ENCODE measurements at regions not wholly inside any gene's neighbourhood (a gene's known extent, or its start where the extent isn't known, plus 50 kb on each side); places are given as distances from the start of the nearest gene placed in this dataset.
"Not testable (repeated sequence)": the region's sequence is repeated elsewhere in the genome, so short reads cannot be mapped to it uniquely, and the experiment has no call there.

DNA sequence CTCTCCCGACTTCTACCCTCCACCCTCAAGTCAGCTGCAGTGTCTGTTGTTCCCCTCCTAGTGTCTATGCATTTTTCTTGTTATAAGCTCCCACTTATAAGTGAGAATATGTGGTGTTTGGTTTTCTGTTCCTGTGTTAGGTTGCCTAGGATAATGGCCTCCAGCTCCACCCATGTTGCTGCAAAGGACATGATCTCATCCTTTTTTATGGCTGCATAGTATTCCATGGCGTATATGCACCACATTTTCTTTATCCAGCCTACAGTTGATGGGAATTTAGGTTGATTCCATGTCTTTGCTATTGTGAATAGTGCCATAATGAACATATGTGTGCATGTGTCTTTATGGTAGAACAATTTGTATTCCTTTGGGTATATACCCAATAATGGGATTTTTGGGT, 80.7 kb downstream of the SPTSSA start:
- not testable (repeated sequence) for H3K4me3 ChIP-seq (ENCODE audit: low read length); H3K27me3 ChIP-seq (ENCODE audit: insufficient read depth, low read length); H2AFZ ChIP-seq (ENCODE audit: low read depth, low read length); H3K9me3 ChIP-seq (ENCODE audit: low read length); H3K36me3 ChIP-seq (ENCODE audit: insufficient read depth, low read length); H3K4me1 ChIP-seq (ENCODE audit: insufficient read depth, low read length)

DNA sequence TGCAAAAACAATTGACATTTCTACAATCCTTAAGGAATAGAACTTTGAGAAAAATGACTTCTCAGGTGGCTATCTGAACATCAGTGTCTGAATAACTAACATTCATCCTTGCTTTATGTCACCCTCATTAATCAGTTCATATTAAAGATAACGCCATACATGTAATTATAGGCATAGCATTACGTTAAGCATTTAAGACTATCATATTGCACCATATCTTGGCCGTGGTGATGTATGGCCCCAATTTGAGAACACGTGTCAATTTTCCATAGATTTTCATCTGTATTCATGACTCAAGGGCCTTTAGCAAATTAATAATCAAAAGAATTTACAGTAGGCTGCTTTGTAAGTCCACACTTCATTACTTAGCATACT, 81.6 kb downstream of the SPTSSA start:
- H3K9me3 ChIP-seq (ENCODE audit: low read length), result no peaks in the 10 kb centered on the region
- no peak overlapping the region for H2AFZ ChIP-seq (ENCODE audit: low read depth, low read length)
- no peak overlapping the region for H3K4me3 ChIP-seq (ENCODE audit: low read length)
- H3K4me1 ChIP-seq (ENCODE audit: insufficient read depth, low read length), result no peaks in the 10 kb centered on the region
- no peaks in the 10 kb centered on the region for H3K36me3 ChIP-seq (ENCODE audit: insufficient read depth, low read length)
- no peaks in the 10 kb centered on the region for H3K27me3 ChIP-seq (ENCODE audit: insufficient read depth, low read length)

DNA sequence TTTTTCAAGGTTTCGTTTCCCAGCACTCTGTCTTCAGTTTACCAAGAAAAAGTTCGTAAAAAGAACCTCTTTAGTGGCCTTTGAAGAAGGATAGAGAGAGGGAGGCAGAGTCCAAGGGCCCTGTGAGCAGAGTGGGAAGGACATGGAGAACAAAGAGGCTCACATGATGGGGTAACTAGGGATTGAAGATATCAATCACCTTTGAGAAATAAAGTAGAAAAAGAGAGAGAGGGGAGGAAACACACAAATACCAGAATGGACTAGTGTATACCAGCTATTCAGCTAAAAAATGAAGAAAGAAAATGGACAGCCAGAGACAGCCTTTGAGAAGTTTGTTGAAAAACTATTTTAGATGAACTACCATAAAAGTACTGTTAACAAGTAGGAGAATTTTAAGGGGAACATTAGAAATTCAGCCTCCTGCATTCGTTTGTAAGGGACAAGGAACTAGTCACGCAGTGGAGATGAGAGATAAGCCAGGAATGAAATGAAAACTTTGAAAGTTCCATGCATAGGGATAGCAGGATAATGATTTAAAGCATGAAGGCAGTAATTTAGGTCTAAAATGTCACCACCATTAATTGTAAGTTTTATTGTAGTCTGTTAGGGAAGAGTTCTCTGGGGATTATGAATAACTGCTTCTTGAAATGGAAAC, 82.1 kb downstream of the SPTSSA start:
- Histone ChIP-seq H3K27me3 (ENCODE audit: insufficient read depth, low read length) (no peaks in the 10 kb centered on the region), H3K36me3 (ENCODE audit: insufficient read depth, low read length) (no peaks in the 10 kb centered on the region), H2AFZ (ENCODE audit: low read depth, low read length) (no peak overlapping the region), H3K9me3 (ENCODE audit: low read length) (no peaks in the 10 kb centered on the region), H3K4me1 (ENCODE audit: insufficient read depth, low read length) (no peaks in the 10 kb centered on the region), H3K4me3 (ENCODE audit: low read length) (no peak overlapping the region)

DNA sequence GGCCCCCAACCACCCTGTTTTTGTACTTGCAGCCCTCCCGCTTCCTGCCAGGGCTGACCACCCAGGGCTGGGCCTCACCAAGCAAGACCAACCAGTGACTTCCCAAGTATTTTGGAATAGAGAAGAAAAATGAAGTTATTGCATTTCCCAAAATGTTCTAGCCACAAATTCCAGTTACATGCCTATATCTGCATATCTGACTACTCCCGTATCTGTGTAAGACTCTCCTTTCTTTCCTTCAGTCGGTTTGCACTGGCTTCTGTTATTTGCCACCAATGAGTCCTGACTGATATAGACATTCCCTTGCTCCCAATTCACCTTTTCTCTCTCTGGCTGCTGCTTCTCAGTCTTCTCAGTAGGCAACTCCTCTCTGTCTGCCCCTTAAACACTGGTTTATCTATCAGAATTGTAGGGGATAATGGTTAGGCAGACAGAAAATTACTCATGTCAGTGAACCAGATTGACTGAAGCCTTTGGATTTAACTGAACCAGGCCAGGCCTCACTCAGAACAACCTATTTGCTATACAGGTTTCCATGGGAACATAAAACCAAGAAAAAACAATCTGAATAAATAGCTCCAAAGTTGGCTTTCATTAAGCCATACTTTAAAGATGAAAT, 85.3 kb downstream of the SPTSSA start:
- Histone ChIP-seq H3K27me3 (ENCODE audit: insufficient read depth, low read length) (no peaks in the 10 kb centered on the region), H3K4me3 (ENCODE audit: low read length) (no peak overlapping the region), H3K4me1 (ENCODE audit: insufficient read depth, low read length) (no peaks in the 10 kb centered on the region), H3K36me3 (ENCODE audit: insufficient read depth, low read length) (no peaks in the 10 kb centered on the region), H3K9me3 (ENCODE audit: low read length) (no peaks in the 10 kb centered on the region), H2AFZ (ENCODE audit: low read depth, low read length) (no peak overlapping the region)

- no peaks in the 10 kb centered on the region for H3K9me3 ChIP-seq (ENCODE audit: low read length)
- H3K27me3 ChIP-seq (ENCODE audit: insufficient read depth, low read length), result no peaks in the 10 kb centered on the region
- no peak overlapping the region for H2AFZ ChIP-seq (ENCODE audit: low read depth, low read length)
- no peaks in the 10 kb centered on the region for H3K36me3 ChIP-seq (ENCODE audit: insufficient read depth, low read length)
- H3K4me3 ChIP-seq (ENCODE audit: low read length), result no peak overlapping the region
- no peaks in the 10 kb centered on the region for H3K4me1 ChIP-seq (ENCODE audit: insufficient read depth, low read length)
Measured at GRCh38 chr14:34374998-34375740, 86.9 kb downstream of the SPTSSA start.

- Histone ChIP-seq H3K27me3 (ENCODE audit: insufficient read depth, low read length) (no peaks in the 10 kb centered on the region), H2AFZ (ENCODE audit: low read depth, low read length) (no peak overlapping the region), H3K4me3 (ENCODE audit: low read length) (no peak overlapping the region), H3K4me1 (ENCODE audit: insufficient read depth, low read length) (no peaks in the 10 kb centered on the region), H3K36me3 (ENCODE audit: insufficient read depth, low read length) (no peaks in the 10 kb centered on the region), H3K9me3 (ENCODE audit: low read length) (no peaks in the 10 kb centered on the region)
Measured at GRCh38 chr14:34373191-34373590, 88.8 kb downstream of the SPTSSA start.

DNA sequence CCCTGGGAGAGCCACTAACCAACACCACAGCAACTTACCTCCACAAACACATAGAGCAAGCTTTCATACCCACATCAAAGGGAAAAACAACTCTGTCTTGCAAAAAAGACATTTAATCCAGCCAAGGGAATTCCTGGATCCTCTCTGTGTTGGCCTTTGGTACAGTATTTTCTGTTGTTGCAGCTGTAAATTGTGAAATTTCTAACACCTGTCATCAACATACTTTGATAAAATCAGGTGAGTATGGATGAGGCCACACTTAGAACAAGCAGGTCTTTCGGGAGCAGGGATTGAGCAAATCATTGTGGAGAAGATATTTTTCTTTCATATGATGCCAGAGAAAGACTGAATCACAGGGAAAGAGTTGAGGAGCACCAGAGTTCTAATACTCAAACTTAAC, 89.3 kb downstream of the SPTSSA start:
- no peak overlapping the region for H3K4me3 ChIP-seq (ENCODE audit: low read length)
- H3K27me3 ChIP-seq (ENCODE audit: insufficient read depth, low read length), result no peaks in the 10 kb centered on the region
- no peaks in the 10 kb centered on the region for H3K9me3 ChIP-seq (ENCODE audit: low read length)
- no peaks in the 10 kb centered on the region for H3K36me3 ChIP-seq (ENCODE audit: insufficient read depth, low read length)
- no peak overlapping the region for H2AFZ ChIP-seq (ENCODE audit: low read depth, low read length)
- no peaks in the 10 kb centered on the region for H3K4me1 ChIP-seq (ENCODE audit: insufficient read depth, low read length)

- no peaks in the 10 kb centered on the region for H3K27me3 ChIP-seq (ENCODE audit: insufficient read depth, low read length)
- H2AFZ ChIP-seq (ENCODE audit: low read depth, low read length), result no peak overlapping the region
- no peaks in the 10 kb centered on the region for H3K4me1 ChIP-seq (ENCODE audit: insufficient read depth, low read length)
- no peaks in the 10 kb centered on the region for H3K9me3 ChIP-seq (ENCODE audit: low read length)
- H3K36me3 ChIP-seq (ENCODE audit: insufficient read depth, low read length), result no peaks in the 10 kb centered on the region
- no peak overlapping the region for H3K4me3 ChIP-seq (ENCODE audit: low read length)
Measured at GRCh38 chr14:34369648-34370030, 92.4 kb downstream of the SPTSSA start.

DNA sequence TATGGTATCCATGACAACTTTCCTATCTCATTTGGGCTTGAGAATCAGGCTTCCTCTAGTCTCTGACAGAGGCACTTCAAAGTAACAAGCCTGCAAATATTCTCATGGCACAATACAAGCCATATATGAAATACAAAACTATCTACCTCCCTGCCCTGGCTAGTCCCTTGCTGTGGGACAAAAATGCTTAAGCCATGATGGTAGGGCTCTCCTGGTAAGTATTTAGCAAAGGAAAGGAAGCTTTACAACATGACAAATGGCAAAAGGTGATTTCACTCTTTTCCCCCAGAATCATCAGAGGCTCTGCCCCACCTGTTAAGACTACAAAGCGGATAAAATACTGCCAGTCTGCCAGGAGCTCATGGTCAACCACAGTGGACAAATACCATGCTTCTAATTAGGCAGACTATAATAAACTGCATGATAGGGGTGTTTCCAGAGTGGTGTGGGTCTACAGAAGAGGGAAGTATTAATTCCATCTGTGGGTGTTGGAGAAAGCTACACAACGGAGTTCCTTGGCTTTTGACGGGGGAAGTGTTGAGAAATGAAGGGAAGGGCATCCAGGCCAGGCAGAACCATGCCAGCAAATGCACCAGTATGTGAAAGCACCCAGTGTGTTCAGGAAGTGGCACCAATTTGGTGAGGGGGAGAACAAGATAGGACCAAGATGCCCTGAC, 92.9 kb downstream of the SPTSSA start:
- Histone ChIP-seq H3K9me3 (ENCODE audit: low read length) (no peaks in the 10 kb centered on the region), H3K27me3 (ENCODE audit: insufficient read depth, low read length) (no peaks in the 10 kb centered on the region), H3K36me3 (ENCODE audit: insufficient read depth, low read length) (no peaks in the 10 kb centered on the region), H2AFZ (ENCODE audit: low read depth, low read length) (no peak overlapping the region), H3K4me1 (ENCODE audit: insufficient read depth, low read length) (no peaks in the 10 kb centered on the region), H3K4me3 (ENCODE audit: low read length) (no peak overlapping the region)

DNA sequence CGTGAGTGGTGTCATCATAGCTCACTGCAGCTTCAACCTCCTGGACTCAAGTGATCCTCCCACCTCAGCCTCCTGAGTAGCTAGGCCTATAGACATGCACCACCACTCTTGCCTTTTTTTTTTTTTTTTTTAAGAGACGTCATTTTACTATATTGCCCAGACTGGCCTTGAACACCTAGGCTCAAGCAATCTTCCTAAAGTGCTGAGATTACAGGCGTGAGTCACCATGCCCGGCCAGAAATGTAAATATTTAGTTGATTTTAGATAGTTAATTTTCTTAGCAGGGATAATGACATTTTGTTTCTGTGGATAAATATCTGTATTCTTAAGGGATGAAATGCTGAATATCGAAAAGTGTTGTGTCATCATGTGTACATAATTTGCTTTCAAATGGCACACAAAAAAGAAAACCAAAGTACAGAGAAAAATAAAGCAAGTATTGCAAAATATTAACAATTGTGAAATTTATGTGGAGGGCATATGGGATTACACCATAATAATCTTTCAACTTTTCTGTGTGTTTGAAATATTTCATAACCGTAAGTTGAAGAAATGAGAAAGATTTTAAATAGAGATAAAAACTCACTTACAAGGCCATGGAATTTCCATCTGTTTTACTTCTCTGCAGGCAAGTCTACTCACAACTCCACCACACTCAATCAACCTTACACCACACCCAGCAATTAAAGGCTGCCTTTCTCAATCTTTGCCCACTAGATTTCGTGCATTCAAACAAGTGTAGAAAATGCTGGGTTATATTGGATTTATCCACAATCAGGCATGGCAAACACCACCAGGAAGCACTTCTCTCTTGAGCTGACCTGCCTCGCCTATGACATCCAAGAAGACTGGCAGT, 93.7 kb downstream of the SPTSSA start:
- Histone ChIP-seq H3K27me3 (ENCODE audit: insufficient read depth, low read length) (no peaks in the 10 kb centered on the region), H3K36me3 (ENCODE audit: insufficient read depth, low read length) (no peaks in the 10 kb centered on the region), H3K9me3 (ENCODE audit: low read length) (no peaks in the 10 kb centered on the region), H2AFZ (ENCODE audit: low read depth, low read length) (no peak overlapping the region), H3K4me1 (ENCODE audit: insufficient read depth, low read length) (no peaks in the 10 kb centered on the region), H3K4me3 (ENCODE audit: low read length) (no peak overlapping the region)

GRCh38 chr14:34365309-34365915, 96.6 kb downstream of the SPTSSA start:
- H3K36me3 ChIP-seq (ENCODE audit: insufficient read depth, low read length), result no peaks in the 10 kb centered on the region
- H3K4me1 ChIP-seq (ENCODE audit: insufficient read depth, low read length), result no peaks in the 10 kb centered on the region
- H3K27me3 ChIP-seq (ENCODE audit: insufficient read depth, low read length), result peaks cover 4% of the 10 kb centered on the region
- H3K9me3 ChIP-seq (ENCODE audit: low read length), result no peaks in the 10 kb centered on the region
- H2AFZ ChIP-seq (ENCODE audit: low read depth, low read length), result no peak overlapping the region
- no peak overlapping the region for H3K4me3 ChIP-seq (ENCODE audit: low read length)

- Histone ChIP-seq H3K4me3 (ENCODE audit: low read length) (no peak overlapping the region), H3K27me3 (ENCODE audit: insufficient read depth, low read length) (peaks cover 4% of the 10 kb centered on the region), H2AFZ (ENCODE audit: low read depth, low read length) (no peak overlapping the region), H3K4me1 (ENCODE audit: insufficient read depth, low read length) (no peaks in the 10 kb centered on the region), H3K9me3 (ENCODE audit: low read length) (no peaks in the 10 kb centered on the region), H3K36me3 (ENCODE audit: insufficient read depth, low read length) (no peaks in the 10 kb centered on the region)
Measured at GRCh38 chr14:34364201-34364600, 97.8 kb downstream of the SPTSSA start.
